ENCODE measurements at regions not wholly inside any gene's neighbourhood (a gene's known extent, or its start where the extent isn't known, plus 50 kb on each side); places are given as distances from the start of the nearest gene placed in this dataset.

GRCh38 chr2:5990086-5990485, 297.9 kb downstream of the SOX11 start:
- no peak for DNase-seq (ENCODE audit: low spot score)

GRCh38 chr2:5991305-5991968, 299.3 kb downstream of the SOX11 start:
- no peak for DNase-seq (ENCODE audit: low spot score)

DNA sequence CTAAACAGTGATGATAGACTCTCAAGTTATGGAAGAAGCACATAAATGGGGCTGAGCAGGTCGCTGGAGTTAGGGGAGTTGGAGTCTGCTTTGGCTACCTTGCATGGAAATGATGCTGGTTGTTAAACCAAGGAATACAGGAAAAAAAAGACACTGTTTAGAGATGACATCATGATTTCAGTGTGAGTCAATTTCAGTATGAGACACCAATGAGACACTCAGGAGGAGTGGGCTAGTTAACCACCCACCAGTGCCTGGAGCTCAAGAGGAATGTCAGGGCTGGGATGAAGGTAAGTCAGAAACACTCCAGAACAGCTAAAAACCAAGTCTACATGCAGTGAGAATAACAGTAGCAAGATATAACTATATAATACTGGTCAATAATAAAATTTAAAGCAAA, 303.6 kb downstream of the SOX11 start:
- DNase-seq (ENCODE audit: low spot score), result no peak

DNA sequence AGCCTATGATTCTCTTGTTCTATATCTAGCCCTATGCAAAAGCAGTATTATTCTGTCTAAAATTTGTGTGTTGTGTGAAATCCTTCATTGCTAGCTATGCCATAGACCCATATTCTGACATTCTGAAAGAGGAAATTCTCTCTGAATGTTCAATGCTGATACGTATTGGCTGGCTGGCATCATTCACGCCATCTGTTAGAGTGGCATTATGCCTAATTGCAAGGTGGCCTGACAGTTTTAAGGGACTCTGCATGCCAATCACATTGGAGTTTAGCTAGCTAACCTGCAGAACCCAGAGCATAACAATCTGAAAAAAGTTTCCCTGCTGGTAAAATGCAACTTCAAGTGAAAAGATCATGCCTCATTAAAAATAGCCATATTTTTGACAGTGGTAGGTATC, 316.0 kb downstream of the SOX11 start:
- DNase-seq (ENCODE audit: low spot score), result no peak

GRCh38 chr2:6008726-6009125, 316.5 kb downstream of the SOX11 start:
- DNase-seq (ENCODE audit: low spot score), result no peak

DNA sequence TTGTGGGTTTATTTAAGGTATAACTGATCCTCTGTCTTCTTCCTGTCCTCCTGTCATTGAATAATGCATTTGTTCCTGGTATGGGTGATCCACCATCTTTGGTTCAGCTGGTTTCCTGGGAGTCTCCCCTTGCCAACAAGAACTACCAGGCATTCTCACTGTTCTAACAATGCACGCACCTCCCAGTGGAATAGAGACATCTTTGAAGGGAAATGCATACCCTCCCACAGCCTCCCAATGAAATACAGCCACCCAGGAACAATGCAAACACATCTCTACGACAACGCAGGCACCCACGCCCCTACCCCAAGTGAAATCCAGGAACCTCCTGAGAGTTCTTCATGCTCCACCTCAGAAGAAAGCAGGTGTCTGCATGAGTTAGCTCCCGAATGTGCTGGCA, 318.0 kb downstream of the SOX11 start:
- no peak for DNase-seq (ENCODE audit: low spot score)

DNA sequence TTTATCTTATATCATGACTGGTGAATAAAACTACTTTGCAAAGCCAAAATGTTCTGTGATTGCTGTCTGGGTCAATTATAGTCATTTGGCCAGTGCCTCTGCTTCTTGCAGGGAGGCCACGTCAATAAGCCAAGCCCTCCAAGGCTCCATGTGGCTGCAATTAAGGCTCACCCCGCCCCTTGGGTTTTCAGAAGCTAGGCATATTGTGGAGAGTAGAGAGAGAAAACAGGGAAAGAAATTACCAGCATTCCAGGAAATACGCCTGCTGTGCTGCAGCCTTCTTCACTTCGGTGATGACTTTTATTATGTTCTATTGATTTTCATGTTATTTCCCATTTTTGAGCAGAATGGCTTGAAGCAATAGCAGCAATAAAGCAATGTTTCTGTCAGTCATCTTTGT, 319.7 kb downstream of the SOX11 start:
- DNase-seq (ENCODE audit: low spot score), result peak; percentile 15

DNA sequence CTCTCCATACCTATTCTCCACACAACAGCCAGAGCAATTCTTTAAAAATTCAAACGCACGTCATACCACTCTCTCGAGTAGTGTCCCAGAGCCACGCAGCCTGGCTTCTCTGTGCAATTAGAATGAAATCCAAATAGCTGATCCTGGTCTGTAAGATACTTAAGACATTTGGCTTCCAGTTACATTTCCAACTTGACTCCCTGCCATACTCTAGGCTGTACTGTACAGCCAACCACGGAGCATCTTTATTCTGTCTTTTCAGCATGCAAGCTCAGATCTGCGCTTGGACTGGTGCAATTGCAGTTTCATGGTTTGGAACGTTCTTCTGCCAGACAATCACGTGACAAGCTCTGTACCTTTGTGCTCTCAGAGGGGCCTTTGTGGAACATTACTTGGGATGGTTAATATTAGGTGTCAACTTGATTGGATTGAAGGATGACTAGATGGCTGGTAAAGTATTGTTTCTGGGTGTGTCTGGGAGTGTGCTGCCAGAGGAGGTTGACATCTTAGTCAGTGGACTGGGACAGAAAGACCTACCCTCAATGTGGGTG, 325.6 kb downstream of the SOX11 start:
- no peak for DNase-seq (ENCODE audit: low spot score)

- DNase-seq (ENCODE audit: low spot score), result no peak
Observed at GRCh38 chr2:6024229-6024628, 332.0 kb downstream of the SOX11 start.

DNA sequence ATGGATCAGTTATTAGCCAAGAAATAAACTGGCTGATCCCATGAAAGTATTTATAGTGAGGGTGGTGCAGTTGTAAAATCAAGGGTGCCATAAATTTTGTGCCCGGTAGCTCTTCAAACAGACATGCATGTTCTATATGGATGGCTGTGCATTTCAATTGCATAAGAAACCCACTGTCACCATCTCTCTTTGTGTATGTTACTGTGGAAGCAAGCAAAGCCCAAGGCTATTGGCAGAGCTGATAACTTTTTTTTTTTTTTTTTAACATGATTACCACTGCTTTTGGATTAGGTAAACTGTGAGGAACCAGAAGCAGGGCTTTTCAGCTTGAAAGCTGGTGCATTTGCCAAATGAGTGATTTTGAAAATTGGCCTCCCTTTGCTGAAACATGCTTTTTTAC, 332.6 kb downstream of the SOX11 start:
- DNase-seq (ENCODE audit: low spot score), result no peak

- DNase-seq (ENCODE audit: low spot score), result no peak
Observed at GRCh38 chr2:6025391-6025790, 333.2 kb downstream of the SOX11 start.

- no peak for DNase-seq (ENCODE audit: low spot score)
Observed at GRCh38 chr2:6027066-6027465, 334.9 kb downstream of the SOX11 start.

- no peak for DNase-seq (ENCODE audit: low spot score)
Observed at GRCh38 chr2:6031200-6031867, 339.1 kb downstream of the SOX11 start.

GRCh38 chr2:6036211-6036610, 344.0 kb downstream of the SOX11 start:
- no peak for DNase-seq (ENCODE audit: low spot score)

DNA sequence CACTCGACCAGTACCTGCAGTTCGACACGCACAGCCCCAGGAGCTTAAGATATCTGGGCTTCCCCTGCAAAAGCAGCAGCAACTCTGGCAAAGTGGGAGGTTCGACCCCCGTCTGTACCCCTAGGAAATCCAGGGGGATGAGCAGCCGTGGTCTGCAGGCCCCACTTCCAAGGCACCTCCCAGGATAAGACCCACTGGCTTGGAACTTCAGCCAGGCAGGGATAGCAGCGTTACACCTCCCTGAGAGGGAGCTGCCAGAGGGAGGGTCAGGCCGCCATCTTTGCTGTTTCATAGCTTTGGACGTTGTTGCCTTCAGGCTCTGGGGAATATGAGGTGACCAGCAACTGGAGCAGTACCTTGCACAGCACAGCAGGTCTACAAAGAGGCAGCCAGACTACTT, 351.1 kb downstream of the SOX11 start:
- no peak for DNase-seq (ENCODE audit: low spot score)

DNA sequence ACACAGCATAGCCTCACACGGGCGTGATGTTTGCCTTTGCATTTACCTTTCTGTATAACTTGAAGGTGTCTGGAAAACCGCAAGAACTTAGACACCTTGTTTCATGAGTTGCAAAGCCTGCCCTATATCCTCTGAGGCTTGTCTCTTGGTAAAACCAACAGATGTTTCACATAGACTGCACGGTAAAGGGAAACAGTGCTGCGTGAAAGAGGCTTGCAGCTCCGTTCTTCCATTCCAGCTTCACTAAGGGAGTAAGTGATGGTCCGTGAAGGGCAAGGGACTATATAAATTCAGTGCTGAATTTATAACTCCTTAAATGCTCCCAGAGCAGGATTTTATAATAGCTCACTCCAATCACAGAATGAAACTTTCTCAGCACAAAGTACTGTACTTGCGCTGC, 360.5 kb downstream of the SOX11 start:
- DNase-seq (ENCODE audit: low spot score), result no peak

DNA sequence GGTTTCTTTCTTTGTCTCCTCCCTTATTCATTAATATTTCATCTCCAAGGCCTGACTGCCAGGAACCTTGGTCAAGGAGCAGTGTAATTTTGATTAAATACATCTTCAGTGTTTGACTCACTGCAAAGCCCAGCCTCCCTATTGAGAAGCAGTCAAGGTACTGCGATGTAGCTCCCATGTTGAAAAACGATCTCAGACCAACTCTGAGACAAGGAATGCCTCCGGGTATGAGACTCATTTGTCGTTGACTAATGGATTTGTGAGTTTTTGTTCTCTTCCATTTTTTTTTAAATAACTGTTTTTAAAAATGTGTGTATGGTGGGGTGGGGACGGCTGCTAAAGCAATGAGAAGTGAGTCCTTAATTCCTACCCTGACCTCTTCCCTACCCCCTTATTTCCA, 361.6 kb downstream of the SOX11 start:
- DNase-seq (ENCODE audit: low spot score), result no peak

- DNase-seq (ENCODE audit: low spot score), result no peak
Observed at GRCh38 chr2:6054161-6054671, 362.0 kb downstream of the SOX11 start.

DNA sequence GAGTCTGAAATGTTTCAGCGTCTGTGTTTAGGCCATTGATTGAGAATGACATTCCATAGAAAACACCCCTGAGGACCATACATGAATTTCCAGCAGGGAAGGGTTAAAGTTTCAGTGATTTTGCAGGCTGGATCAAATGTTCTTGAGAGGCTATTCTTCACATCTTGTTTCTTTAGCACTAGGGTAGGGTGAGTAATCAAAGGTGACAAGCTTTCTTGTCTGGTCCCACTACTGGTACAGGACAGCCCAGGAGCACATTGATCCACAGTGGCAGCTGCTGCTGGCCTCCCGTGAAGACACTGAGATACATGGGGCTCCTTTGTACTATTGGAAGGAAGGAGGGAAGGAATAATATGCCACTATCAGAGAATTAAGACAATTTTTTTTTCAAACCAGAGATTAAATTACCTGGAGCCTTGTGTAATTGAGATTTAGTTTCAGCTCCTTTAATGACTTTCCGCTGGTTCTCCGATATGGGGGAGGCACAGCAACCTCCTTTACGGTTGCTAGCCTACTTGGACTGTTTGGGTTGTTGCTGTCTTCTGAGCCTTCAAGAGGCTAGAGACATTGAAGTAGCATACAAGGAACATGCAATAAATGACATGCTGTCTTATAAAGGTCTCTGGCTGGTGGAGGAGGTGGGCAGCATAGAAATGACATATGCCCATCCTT, 368.9 kb downstream of the SOX11 start:
- DNase-seq (ENCODE audit: low spot score), result no peak

GRCh38 chr2:6064757-6065156, 372.6 kb downstream of the SOX11 start:
- DNase-seq (ENCODE audit: low spot score), result no peak

DNA sequence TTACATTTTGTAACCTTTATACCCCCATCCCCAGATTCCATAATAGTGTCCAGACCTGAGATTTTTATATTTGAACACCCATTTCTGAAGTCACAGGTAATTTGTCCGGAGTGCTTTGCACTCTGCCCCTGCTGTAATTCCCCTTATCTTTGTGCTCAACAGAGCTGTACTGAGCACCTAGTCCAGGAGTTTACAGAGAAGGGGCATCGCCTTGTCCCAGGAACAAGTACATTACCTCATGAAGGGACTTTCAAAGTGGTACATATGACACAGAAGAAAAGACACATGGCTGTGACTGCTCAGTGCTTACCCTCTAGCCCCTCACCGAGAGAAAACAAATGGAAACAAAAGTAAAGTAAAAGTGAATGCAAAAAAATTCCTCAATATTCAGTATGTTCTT, 373.5 kb downstream of the SOX11 start:
- DNase-seq (ENCODE audit: low spot score), result no peak

DNA sequence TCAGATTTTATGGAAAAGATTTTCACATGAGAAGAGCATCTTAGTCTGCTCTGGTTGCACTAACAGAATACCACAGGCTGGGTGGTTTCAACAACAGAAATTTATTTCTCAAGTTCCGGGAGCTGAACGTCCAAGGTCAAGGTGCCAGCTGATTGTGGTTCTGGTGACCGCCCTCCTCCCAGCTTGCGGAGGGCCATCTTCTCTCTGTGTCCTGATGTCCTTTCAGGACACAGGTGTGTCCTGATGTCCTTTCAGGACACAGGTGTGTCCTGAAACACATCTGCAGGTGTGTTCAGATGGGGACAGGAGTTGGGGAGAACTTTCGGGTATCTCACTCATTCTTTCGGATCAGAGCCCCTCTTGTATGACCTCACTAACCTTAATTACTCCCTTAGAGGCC, 374.9 kb downstream of the SOX11 start:
- no peak for DNase-seq (ENCODE audit: low spot score)

DNA sequence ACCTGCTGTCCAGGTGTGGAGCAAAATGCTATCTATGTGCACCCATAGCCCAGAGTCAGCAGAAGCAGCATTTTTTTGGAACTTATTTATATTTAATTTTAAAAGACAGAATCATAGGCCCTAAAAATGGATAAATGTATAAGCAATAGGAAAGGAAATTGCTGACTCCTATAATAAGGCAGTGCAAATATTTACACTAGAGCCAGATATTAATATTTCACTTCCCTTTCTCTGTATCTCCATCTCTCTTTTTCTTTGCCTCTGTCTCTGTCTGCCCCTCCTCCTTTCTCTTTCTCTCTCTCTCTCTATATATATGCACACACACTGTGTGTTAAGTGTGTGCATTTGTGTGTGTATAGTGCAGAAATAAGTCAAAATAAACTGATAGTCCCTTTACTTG, 375.6 kb downstream of the SOX11 start:
- DNase-seq (ENCODE audit: low spot score), result no peak

Measured in iPS-NIHi11 (cell line).